ENCODE measurements at regions not wholly inside any gene's neighbourhood (a gene's known extent, or its start where the extent isn't known, plus 50 kb on each side); places are given as distances from the start of the nearest gene placed in this dataset.

- no peak for DNase-seq (ENCODE audit: low read depth in 4 of 4, low spot score in 3 of 4)
Observed at GRCh38 chr21:25385341-25385740, 221.9 kb downstream of the MRPL39 start.

GRCh38 chr21:25384782-25385181 is 222.5 kb downstream of the MRPL39 start:
- DNase-seq (ENCODE audit: low read depth in 4 of 4, low spot score in 3 of 4), result no peak

GRCh38 chr21:25383545-25383944 is 223.7 kb downstream of the MRPL39 start:
- no peak for DNase-seq (ENCODE audit: low read depth in 4 of 4, low spot score in 3 of 4)

GRCh38 chr21:25381936-25382452 is 225.3 kb downstream of the MRPL39 start:
- no peak for DNase-seq (ENCODE audit: low read depth in 4 of 4, low spot score in 3 of 4)

GRCh38 chr21:25375675-25376074 is 231.6 kb downstream of the MRPL39 start:
- no peak for DNase-seq (ENCODE audit: low read depth in 4 of 4, low spot score in 3 of 4)

- DNase-seq (ENCODE audit: low read depth in 4 of 4, low spot score in 3 of 4), result no peak
Observed at GRCh38 chr21:25373126-25374082, 233.9 kb downstream of the MRPL39 start.

GRCh38 chr21:25371841-25372425 is 235.3 kb downstream of the MRPL39 start:
- no peak for DNase-seq (ENCODE audit: low read depth in 4 of 4, low spot score in 3 of 4)

- no peak for DNase-seq (ENCODE audit: low read depth in 4 of 4, low spot score in 3 of 4)
Observed at GRCh38 chr21:25370311-25370744, 237.0 kb downstream of the MRPL39 start.

- DNase-seq (ENCODE audit: low read depth in 4 of 4, low spot score in 3 of 4), result no peak
Observed at GRCh38 chr21:25369524-25370300, 237.6 kb downstream of the MRPL39 start.

- no peak for DNase-seq (ENCODE audit: low read depth in 4 of 4, low spot score in 3 of 4)
Observed at GRCh38 chr21:25368531-25368930, 238.8 kb downstream of the MRPL39 start.

GRCh38 chr21:25366116-25366515 is 241.2 kb downstream of the MRPL39 start:
- DNase-seq (ENCODE audit: low read depth in 4 of 4, low spot score in 3 of 4), result no peak

GRCh38 chr21:25362375-25363267 is 244.7 kb downstream of the MRPL39 start:
- no peak for DNase-seq (ENCODE audit: low read depth in 4 of 4, low spot score in 3 of 4)

GRCh38 chr21:25361765-25362164 is 245.5 kb downstream of the MRPL39 start:
- no peak for DNase-seq (ENCODE audit: low read depth in 4 of 4, low spot score in 3 of 4)

GRCh38 chr21:25361097-25361496 is 246.2 kb downstream of the MRPL39 start:
- DNase-seq (ENCODE audit: low read depth in 4 of 4, low spot score in 3 of 4), result no peak

- DNase-seq (ENCODE audit: low read depth in 4 of 4, low spot score in 3 of 4), result no peak
Observed at GRCh38 chr21:25360593-25360992, 246.7 kb downstream of the MRPL39 start.

- no peak for DNase-seq (ENCODE audit: low read depth in 4 of 4, low spot score in 3 of 4)
Observed at GRCh38 chr21:25359724-25360123, 247.6 kb downstream of the MRPL39 start.

GRCh38 chr21:25350056-25350455 is 257.2 kb downstream of the MRPL39 start:
- no peak for DNase-seq (ENCODE audit: low read depth in 4 of 4, low spot score in 3 of 4)

GRCh38 chr21:25343774-25344545 is 263.3 kb downstream of the MRPL39 start:
- no peak for DNase-seq (ENCODE audit: low read depth in 4 of 4, low spot score in 3 of 4)

GRCh38 chr21:25342816-25343215 is 264.5 kb downstream of the MRPL39 start:
- DNase-seq (ENCODE audit: low read depth in 4 of 4, low spot score in 3 of 4), result no peak
